A673 (cell line): ENCODE measurements at regions not wholly inside any gene's neighbourhood (a gene's known extent, or its start where the extent isn't known, plus 50 kb on each side); places are given as distances from the start of the nearest gene placed in this dataset.

ENCODE experiments used
- BruUV-seq: library from RNA; stranded (reverse); fragments of 400-500 nt; replicated peaks from 2 replicates; lab custom pipeline; 2021; lab: Mats Ljungman, UMichigan
- CTCF ChIA-PET: fragments of 300-600 bp; sonication (Branson Sonifier 250); formaldehyde crosslinking; loops from one replicate; lab custom pipeline; 2022; ENCODE audit warnings: antibody characterized with exemption; lab: Charles Lee
- POLR2A ChIA-PET: fragments of 300-600 bp; sonication (Branson Sonifier 250); formaldehyde crosslinking; loops from one replicate; lab custom pipeline; 2022; ENCODE audit warnings: antibody characterized with exemption; ENCODE audit not compliant: low non-redundant PET; lab: Charles Lee
- DNase-seq: peaks from one replicate; pipeline ENCODE4 v3.0.0-alpha.2; 2015; ENCODE audit warnings: low spot score
- H3K27ac ChIP-seq: fragments of 200-600 bp; sonication (generic); 2 replicates; pipeline ENCODE4 v1.5.1; 2016; ENCODE audit warnings: mixed run types, low read depth, mild to moderate bottlenecking, mixed read lengths, antibody characterized with exemption, low read length; ENCODE audit not compliant: poor library complexity, severe bottlenecking
- H3K27me3 ChIP-seq: fragments of 200-600 bp; sonication (generic); replicated peaks from 2 replicates; pipeline ENCODE4 v1.6.1; 2017; ENCODE audit warnings: mixed run types, low read depth, mild to moderate bottlenecking, mixed read lengths, antibody characterized with exemption, low read length; ENCODE audit not compliant: insufficient read depth, poor library complexity
- H3K36me3 ChIP-seq: fragments of 200-600 bp; sonication (generic); 2 replicates; pipeline ENCODE4 v1.6.1; 2016; ENCODE audit warnings: mixed run types, mild to moderate bottlenecking, mixed read lengths, antibody characterized with exemption, low read length; ENCODE audit not compliant: insufficient read depth, poor library complexity, severe bottlenecking
- H3K4me1 ChIP-seq: fragments of 200-600 bp; sonication (generic); 2 replicates; pipeline ENCODE4 v1.6.1; 2017; ENCODE audit warnings: mixed run types, mild to moderate bottlenecking, mixed read lengths, antibody characterized with exemption, low read length; ENCODE audit not compliant: insufficient read depth, poor library complexity, severe bottlenecking
- H3K4me3 ChIP-seq: fragments of 200-600 bp; sonication (generic); 2 replicates; pipeline ENCODE4 v1.5.1; 2016; ENCODE audit warnings: low read depth, mixed run types, mild to moderate bottlenecking, mixed read lengths, low read length; ENCODE audit not compliant: poor library complexity, severe bottlenecking
- H3K9me3 ChIP-seq: fragments of 200-600 bp; sonication (generic); 2 replicates; pipeline ENCODE4 v1.6.1; 2016; ENCODE audit warnings: mixed run types, low read depth, mild to moderate bottlenecking, mixed read lengths, antibody characterized with exemption, low read length; ENCODE audit not compliant: poor library complexity, severe bottlenecking
- CTCF ChIP-seq: fragments of 300-800, 200-600 bp; sonication (generic); conservative IDR thresholded peaks from 2 replicates; pipeline ENCODE4 v1.5.1; 2017; ENCODE audit warnings: low read depth, mild to moderate bottlenecking, antibody characterized with exemption, low read length, moderate library complexity, mixed read lengths
- EZH2 ChIP-seq: fragments of 200-600 bp; sonication (generic); IDR thresholded peaks from 2 replicates; pipeline ENCODE4 v1.6.1; 2017; ENCODE audit warnings: borderline replicate concordance, low read depth, mild to moderate bottlenecking, mixed read lengths, antibody characterized with exemption, low read length; ENCODE audit not compliant: poor library complexity, severe bottlenecking
- intact Hi-C: fragments of 100-400 bp; cut with micrococcal nuclease; formaldehyde crosslinking; loops from one replicate; pipeline ENCODE4 v1.10.0; 2022; ENCODE audit not compliant: unreplicated experiment

GRCh38 chr2:215514516-215514915, 78.6 kb upstream of the FN1 start:
- Histone ChIP-seq H3K4me1 (no peaks in the 10 kb centered on the region), H3K36me3 (no peaks in the 10 kb centered on the region), H3K9me3 (no peaks in the 10 kb centered on the region), H3K4me3 (no peak overlapping the region), H3K27ac (no peak overlapping the region), H3K27me3 (no peaks in the 10 kb centered on the region)
- intact Hi-C loops: no loop called here
- TF ChIP-seq CTCF (no peak), EZH2 (no peak)
- DNase-seq: no peak
- ChIA-PET POLR2A (no interaction called here), CTCF (no interaction called here)
- no TSS peak for BruUV-seq

GRCh38 chr2:215511454-215512346, 75.8 kb upstream of the FN1 start:
- H3K36me3 ChIP-seq: no peaks in the 10 kb centered on the region
- no peaks in the 10 kb centered on the region for H3K9me3 ChIP-seq
- TF ChIP-seq EZH2 (no peak), CTCF (no peak)
- intact Hi-C loops: no loop called here
- no TSS peak for BruUV-seq
- H3K4me1 ChIP-seq: no peaks in the 10 kb centered on the region
- ChIA-PET CTCF (interaction anchor here (0.6 kb wide), 1 partner anchor 420 kb away, joined by 3 read pairs; no protein-coding TSS in a partner anchor), POLR2A (no interaction called here)
- no peak for DNase-seq
- H3K4me3 ChIP-seq: no peak overlapping the region
- no peaks in the 10 kb centered on the region for H3K27me3 ChIP-seq
- no peak overlapping the region for H3K27ac ChIP-seq

GRCh38 chr2:215507836-215508235, 72.0 kb upstream of the FN1 start:
- Histone ChIP-seq H3K9me3 (no peaks in the 10 kb centered on the region), H3K4me1 (no peaks in the 10 kb centered on the region), H3K36me3 (no peaks in the 10 kb centered on the region), H3K27ac (no peak overlapping the region), H3K4me3 (no peak overlapping the region), H3K27me3 (no peaks in the 10 kb centered on the region)
- intact Hi-C loops: no loop called here
- DNase-seq: no peak
- ChIA-PET POLR2A (no interaction called here), CTCF (no interaction called here)
- no peak for TF ChIP-seq EZH2
- no peak for TF ChIP-seq CTCF
- BruUV-seq: no TSS peak
